ENCODE measurements at regions not wholly inside any gene's neighbourhood (a gene's known extent, or its start where the extent isn't known, plus 50 kb on each side); places are given as distances from the start of the nearest gene placed in this dataset.

GRCh38 chr10:28354511-28354910 lies 51.6 kb upstream of the MPP7 start:
- Histone ChIP-seq H4K20me1 (ENCODE audit: insufficient read depth, low read depth, low read length) (no peaks in the 10 kb centered on the region), H3K9me2 (replicated peaks; ENCODE audit: insufficient read depth, low read length) (no peaks in the 10 kb centered on the region), H2AFZ (ENCODE audit: low read length) (no peak overlapping the region), H3K4me3 (ENCODE audit: low read length) (no peak overlapping the region), H3K27me3 (ENCODE audit: low read length) (no peaks in the 10 kb centered on the region), H3K4me1 (ENCODE audit: low read length) (no peaks in the 10 kb centered on the region), H3K79me2 (ENCODE audit: low read length) (no peaks in the 10 kb centered on the region), H3K4me2 (ENCODE audit: low read depth, low read length, poor library complexity, severe bottlenecking) (no peak overlapping the region), H3K27ac (ENCODE audit: low read length) (no peak overlapping the region), H3K36me3 (ENCODE audit: insufficient read depth, low read length) (no peaks in the 10 kb centered on the region), H3K9me3 (ENCODE audit: low read length) (no peaks in the 10 kb centered on the region), H3K9ac (ENCODE audit: low read length) (no peak overlapping the region)
- no peak for DNase-seq

DNA sequence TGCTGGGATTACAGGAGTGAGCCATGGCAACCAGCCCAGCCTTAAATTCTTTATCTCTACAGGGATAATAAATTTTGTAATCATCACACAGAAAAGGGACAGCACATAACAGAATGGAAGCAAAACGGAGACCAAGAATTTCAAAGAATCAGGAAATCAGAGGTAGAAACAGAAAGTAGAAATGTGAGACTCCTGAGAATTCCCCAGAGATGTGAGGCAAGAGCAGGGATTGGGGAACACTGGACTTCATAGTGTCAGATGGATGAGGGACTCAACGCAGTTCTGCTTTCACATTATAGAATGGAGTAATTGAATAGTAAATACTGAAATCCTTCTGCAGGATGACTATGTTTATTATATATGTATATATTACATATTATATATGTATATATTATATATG lies 52.5 kb upstream of the MPP7 start:
- DNase-seq: no peak
- H3K79me2 ChIP-seq (ENCODE audit: low read length): no peaks in the 10 kb centered on the region
- H2AFZ ChIP-seq (ENCODE audit: low read length): no peak overlapping the region
- no peaks in the 10 kb centered on the region for H3K4me1 ChIP-seq (ENCODE audit: low read length)
- no peaks in the 10 kb centered on the region for H4K20me1 ChIP-seq (ENCODE audit: insufficient read depth, low read depth, low read length)
- no peaks in the 10 kb centered on the region for H3K9me2 ChIP-seq (replicated peaks; ENCODE audit: insufficient read depth, low read length)
- H3K27me3 ChIP-seq (ENCODE audit: low read length): no peaks in the 10 kb centered on the region
- no peaks in the 10 kb centered on the region for H3K36me3 ChIP-seq (ENCODE audit: insufficient read depth, low read length)
- no peak overlapping the region for H3K4me3 ChIP-seq (ENCODE audit: low read length)
- H3K9ac ChIP-seq (ENCODE audit: low read length): no peak overlapping the region
- H3K4me2 ChIP-seq (ENCODE audit: low read depth, low read length, poor library complexity, severe bottlenecking): no peak overlapping the region
- H3K27ac ChIP-seq (ENCODE audit: low read length): no peak overlapping the region
- no peaks in the 10 kb centered on the region for H3K9me3 ChIP-seq (ENCODE audit: low read length)

DNA sequence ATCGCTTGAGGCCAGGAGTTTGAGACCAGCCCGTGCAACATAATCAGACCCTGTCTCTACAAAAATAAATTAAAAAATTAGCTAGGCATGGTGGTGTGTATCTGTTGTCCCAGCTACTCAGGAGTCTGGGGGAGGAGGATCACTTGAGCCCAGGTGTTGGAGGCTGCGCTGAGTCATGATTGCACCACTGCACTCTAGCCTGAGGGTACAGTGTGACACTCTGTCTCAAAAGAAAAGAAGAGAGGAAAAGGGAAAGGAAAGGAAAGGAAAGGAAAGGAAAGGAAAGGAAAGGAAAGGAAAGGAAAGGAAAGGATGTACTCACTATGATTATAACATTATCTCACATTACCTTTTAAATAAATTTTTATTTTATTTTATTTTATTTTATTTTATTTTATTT lies 56.5 kb upstream of the MPP7 start:
- Histone ChIP-seq H3K27ac (ENCODE audit: low read length) (no peak overlapping the region), H3K4me2 (ENCODE audit: low read depth, low read length, poor library complexity, severe bottlenecking) (no peak overlapping the region), H4K20me1 (ENCODE audit: insufficient read depth, low read depth, low read length) (no peaks in the 10 kb centered on the region), H3K36me3 (ENCODE audit: insufficient read depth, low read length) (no peaks in the 10 kb centered on the region), H3K9ac (ENCODE audit: low read length) (no peak overlapping the region), H2AFZ (ENCODE audit: low read length) (no peak overlapping the region), H3K4me1 (ENCODE audit: low read length) (no peaks in the 10 kb centered on the region), H3K4me3 (ENCODE audit: low read length) (no peak overlapping the region), H3K9me2 (replicated peaks; ENCODE audit: insufficient read depth, low read length) (no peaks in the 10 kb centered on the region), H3K27me3 (ENCODE audit: low read length) (no peaks in the 10 kb centered on the region), H3K79me2 (ENCODE audit: low read length) (no peaks in the 10 kb centered on the region), H3K9me3 (ENCODE audit: low read length) (no peaks in the 10 kb centered on the region)
- no peak for DNase-seq

- Histone ChIP-seq H3K79me2 (ENCODE audit: low read length) (no peaks in the 10 kb centered on the region), H2AFZ (ENCODE audit: low read length) (no peak overlapping the region), H3K9ac (ENCODE audit: low read length) (no peak overlapping the region), H3K27me3 (ENCODE audit: low read length) (no peaks in the 10 kb centered on the region), H3K4me2 (ENCODE audit: low read depth, low read length, poor library complexity, severe bottlenecking) (no peak overlapping the region), H4K20me1 (ENCODE audit: insufficient read depth, low read depth, low read length) (no peaks in the 10 kb centered on the region), H3K4me1 (ENCODE audit: low read length) (no peaks in the 10 kb centered on the region), H3K9me3 (ENCODE audit: low read length) (no peaks in the 10 kb centered on the region), H3K36me3 (ENCODE audit: insufficient read depth, low read length) (no peaks in the 10 kb centered on the region), H3K9me2 (replicated peaks; ENCODE audit: insufficient read depth, low read length) (no peaks in the 10 kb centered on the region), H3K4me3 (ENCODE audit: low read length) (no peak overlapping the region), H3K27ac (ENCODE audit: low read length) (no peak overlapping the region)
- no peak for DNase-seq
These were observed 57.3 kb upstream of the MPP7 start for GRCh38 chr10:28360175-28360574.

- no peak for DNase-seq
- Histone ChIP-seq H3K79me2 (ENCODE audit: low read length) (no peaks in the 10 kb centered on the region), H3K9me2 (replicated peaks; ENCODE audit: insufficient read depth, low read length) (no peaks in the 10 kb centered on the region), H3K27ac (ENCODE audit: low read length) (no peak overlapping the region), H3K36me3 (ENCODE audit: insufficient read depth, low read length) (no peaks in the 10 kb centered on the region), H3K4me3 (ENCODE audit: low read length) (no peak overlapping the region), H3K9me3 (ENCODE audit: low read length) (no peaks in the 10 kb centered on the region), H3K4me2 (ENCODE audit: low read depth, low read length, poor library complexity, severe bottlenecking) (no peak overlapping the region), H3K9ac (ENCODE audit: low read length) (no peak overlapping the region), H4K20me1 (ENCODE audit: insufficient read depth, low read depth, low read length) (no peaks in the 10 kb centered on the region), H3K4me1 (ENCODE audit: low read length) (no peaks in the 10 kb centered on the region), H3K27me3 (ENCODE audit: low read length) (no peaks in the 10 kb centered on the region), H2AFZ (ENCODE audit: low read length) (no peak overlapping the region)
These were observed 60.5 kb upstream of the MPP7 start for GRCh38 chr10:28363376-28363775.

DNA sequence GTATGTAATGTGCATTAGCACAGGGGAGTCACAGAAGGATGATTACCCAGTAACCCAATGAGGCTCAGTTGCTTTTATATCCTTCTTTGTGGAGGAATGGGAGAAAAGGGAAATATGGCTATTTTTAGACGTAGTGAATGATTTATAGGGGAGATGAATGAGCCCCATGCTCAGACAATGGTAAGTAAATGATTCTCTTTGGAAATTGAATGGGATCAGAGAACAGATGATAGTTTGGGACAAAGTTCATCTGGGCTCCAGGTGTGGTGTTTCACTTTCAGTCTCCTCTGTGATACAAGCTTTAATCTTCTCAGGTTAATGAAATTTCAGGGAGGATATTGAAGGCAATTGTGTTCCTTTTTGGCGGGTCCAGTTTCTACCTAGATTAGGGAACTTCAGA lies 63.0 kb upstream of the MPP7 start:
- no peak overlapping the region for H3K9ac ChIP-seq (ENCODE audit: low read length)
- H3K27ac ChIP-seq (ENCODE audit: low read length): no peak overlapping the region
- no peak overlapping the region for H3K4me3 ChIP-seq (ENCODE audit: low read length)

DNA sequence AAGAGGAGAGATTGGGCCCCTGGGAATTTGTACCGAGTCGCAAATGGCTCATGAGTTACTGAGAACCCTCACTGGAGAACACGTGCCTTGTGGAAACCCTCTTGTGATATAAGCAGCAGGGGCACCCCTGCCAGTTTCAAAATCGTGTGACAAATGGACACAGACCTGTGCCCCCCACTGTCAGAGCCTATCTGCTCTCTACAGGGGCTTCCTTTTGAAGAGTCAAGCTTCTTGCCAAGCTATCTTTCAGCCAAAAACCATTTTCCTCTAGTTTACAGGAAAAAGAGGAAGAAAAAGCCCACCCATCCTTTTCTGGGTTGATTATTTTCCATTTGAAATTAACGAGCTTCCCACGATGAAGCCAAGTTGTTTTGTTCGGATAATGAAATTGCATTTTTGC lies 64.1 kb upstream of the MPP7 start:
- Histone ChIP-seq H3K9me3 (ENCODE audit: low read length) (no peaks in the 10 kb centered on the region), H3K4me2 (ENCODE audit: low read depth, low read length, poor library complexity, severe bottlenecking) (no peak overlapping the region), H3K79me2 (ENCODE audit: low read length) (no peaks in the 10 kb centered on the region), H3K9me2 (replicated peaks; ENCODE audit: insufficient read depth, low read length) (no peaks in the 10 kb centered on the region), H4K20me1 (ENCODE audit: insufficient read depth, low read depth, low read length) (no peaks in the 10 kb centered on the region), H3K27ac (ENCODE audit: low read length) (no peak overlapping the region), H3K9ac (ENCODE audit: low read length) (no peak overlapping the region), H3K4me3 (ENCODE audit: low read length) (no peak overlapping the region), H3K36me3 (ENCODE audit: insufficient read depth, low read length) (no peaks in the 10 kb centered on the region), H3K4me1 (ENCODE audit: low read length) (no peaks in the 10 kb centered on the region), H3K27me3 (ENCODE audit: low read length) (no peaks in the 10 kb centered on the region), H2AFZ (ENCODE audit: low read length) (no peak overlapping the region)
- DNase-seq: no peak

More for the DNA sequence above, 63.0 kb upstream of the MPP7 start:
- H2AFZ ChIP-seq (ENCODE audit: low read length): no peak overlapping the region
- no peak overlapping the region for H3K4me2 ChIP-seq (ENCODE audit: low read depth, low read length, poor library complexity, severe bottlenecking)
- H3K27me3 ChIP-seq (ENCODE audit: low read length): no peaks in the 10 kb centered on the region
- no peaks in the 10 kb centered on the region for H3K79me2 ChIP-seq (ENCODE audit: low read length)
- no peak for DNase-seq
- H3K36me3 ChIP-seq (ENCODE audit: insufficient read depth, low read length): no peaks in the 10 kb centered on the region
- H4K20me1 ChIP-seq (ENCODE audit: insufficient read depth, low read depth, low read length): no peaks in the 10 kb centered on the region
- no peaks in the 10 kb centered on the region for H3K9me3 ChIP-seq (ENCODE audit: low read length)
- no peaks in the 10 kb centered on the region for H3K9me2 ChIP-seq (replicated peaks; ENCODE audit: insufficient read depth, low read length)
- no peaks in the 10 kb centered on the region for H3K4me1 ChIP-seq (ENCODE audit: low read length)

- Histone ChIP-seq H3K9ac (ENCODE audit: low read length) (no peak overlapping the region), H3K9me2 (replicated peaks; ENCODE audit: insufficient read depth, low read length) (no peaks in the 10 kb centered on the region), H3K36me3 (ENCODE audit: insufficient read depth, low read length) (no peaks in the 10 kb centered on the region), H3K9me3 (ENCODE audit: low read length) (no peaks in the 10 kb centered on the region), H3K79me2 (ENCODE audit: low read length) (no peaks in the 10 kb centered on the region), H4K20me1 (ENCODE audit: insufficient read depth, low read depth, low read length) (no peaks in the 10 kb centered on the region), H3K27me3 (ENCODE audit: low read length) (no peaks in the 10 kb centered on the region), H2AFZ (ENCODE audit: low read length) (no peak overlapping the region), H3K4me1 (ENCODE audit: low read length) (no peaks in the 10 kb centered on the region), H3K27ac (ENCODE audit: low read length) (no peak overlapping the region), H3K4me2 (ENCODE audit: low read depth, low read length, poor library complexity, severe bottlenecking) (no peak overlapping the region), H3K4me3 (ENCODE audit: low read length) (no peak overlapping the region)
- DNase-seq: no peak
These were observed 64.5 kb upstream of the MPP7 start for GRCh38 chr10:28367413-28367812.

- Histone ChIP-seq H3K9ac (ENCODE audit: low read length) (no peak overlapping the region), H3K27me3 (ENCODE audit: low read length) (no peaks in the 10 kb centered on the region), H3K79me2 (ENCODE audit: low read length) (no peaks in the 10 kb centered on the region), H3K27ac (ENCODE audit: low read length) (no peak overlapping the region), H3K36me3 (ENCODE audit: insufficient read depth, low read length) (no peaks in the 10 kb centered on the region), H3K4me3 (ENCODE audit: low read length) (no peak overlapping the region), H3K4me2 (ENCODE audit: low read depth, low read length, poor library complexity, severe bottlenecking) (no peak overlapping the region), H3K4me1 (ENCODE audit: low read length) (no peaks in the 10 kb centered on the region), H4K20me1 (ENCODE audit: insufficient read depth, low read depth, low read length) (no peaks in the 10 kb centered on the region), H2AFZ (ENCODE audit: low read length) (no peak overlapping the region), H3K9me2 (replicated peaks; ENCODE audit: insufficient read depth, low read length) (no peaks in the 10 kb centered on the region), H3K9me3 (ENCODE audit: low read length) (no peaks in the 10 kb centered on the region)
- DNase-seq: no peak
These were observed 65.1 kb upstream of the MPP7 start for GRCh38 chr10:28367929-28368484.

Data from Karpas-422 (cell line).